Renal pelvis (tissue), 1 donor: ENCODE measurements at regions not wholly inside any gene's neighbourhood (a gene's known extent, or its start where the extent isn't known, plus 50 kb on each side); places are given as distances from the start of the nearest gene placed in this dataset.
"Not testable (repeated sequence)": the region's sequence is repeated elsewhere in the genome, so short reads cannot be mapped to it uniquely, and the experiment has no call there.

Experiments used
- DNase-seq: peaks from one replicate; pipeline ENCODE4 v3.0.0-alpha.2; 2013

- no peak for DNase-seq
These were observed 1616.0 kb downstream of the KHDRBS2 start for GRCh38 chr6:60670036-60670435.

- no peak for DNase-seq
These were observed 1617.6 kb downstream of the KHDRBS2 start for GRCh38 chr6:60668428-60668827.

- not testable (repeated sequence) for DNase-seq
These were observed 1622.8 kb downstream of the KHDRBS2 start for GRCh38 chr6:60663199-60663598.

GRCh38 chr6:60643870-60644269, 1642.2 kb downstream of the KHDRBS2 start:
- DNase-seq = no peak

- DNase-seq = not testable (repeated sequence)
These were observed 1646.8 kb downstream of the KHDRBS2 start for GRCh38 chr6:60639185-60639584.
